ENCODE measurements at regions not wholly inside any gene's neighbourhood (a gene's known extent, or its start where the extent isn't known, plus 50 kb on each side); places are given as distances from the start of the nearest gene placed in this dataset.

- no peak for DNase-seq (ENCODE audit: low spot score)
These were observed 101.1 kb downstream of the RFLNA start for GRCh38 chr12:124395986-124396385.

- DNase-seq (ENCODE audit: low spot score) = no peak
These were observed 100.4 kb downstream of the RFLNA start for GRCh38 chr12:124395284-124395752.

GRCh38 chr12:124394462-124395128 is 99.7 kb downstream of the RFLNA start:
- no peak for DNase-seq (ENCODE audit: low spot score)

- no peak for DNase-seq (ENCODE audit: low spot score)
These were observed 98.9 kb downstream of the RFLNA start for GRCh38 chr12:124393831-124394230.

- DNase-seq (ENCODE audit: low spot score) = no peak
These were observed 98.5 kb downstream of the RFLNA start for GRCh38 chr12:124393414-124393790.

- DNase-seq (ENCODE audit: low spot score) = no peak
These were observed 97.9 kb downstream of the RFLNA start for GRCh38 chr12:124392667-124393413.

- no peak for DNase-seq (ENCODE audit: low spot score)
These were observed 97.4 kb downstream of the RFLNA start for GRCh38 chr12:124392271-124392666.

GRCh38 chr12:124391340-124392261 is 96.7 kb downstream of the RFLNA start:
- no peak for DNase-seq (ENCODE audit: low spot score)

- DNase-seq (ENCODE audit: low spot score) = no peak
These were observed 95.7 kb downstream of the RFLNA start for GRCh38 chr12:124390442-124391097.

- DNase-seq (ENCODE audit: low spot score) = no peak
These were observed 95.0 kb downstream of the RFLNA start for GRCh38 chr12:124389725-124390441.

- no peak for DNase-seq (ENCODE audit: low spot score)
These were observed 94.3 kb downstream of the RFLNA start for GRCh38 chr12:124389138-124389724.

GRCh38 chr12:124388679-124389137 is 93.8 kb downstream of the RFLNA start:
- no peak for DNase-seq (ENCODE audit: low spot score)

- no peak for DNase-seq (ENCODE audit: low spot score)
These were observed 93.3 kb downstream of the RFLNA start for GRCh38 chr12:124388038-124388671.

- DNase-seq (ENCODE audit: low spot score) = no peak
These were observed 92.6 kb downstream of the RFLNA start for GRCh38 chr12:124387528-124387911.

- no peak for DNase-seq (ENCODE audit: low spot score)
These were observed 92.0 kb downstream of the RFLNA start for GRCh38 chr12:124386661-124387527.

GRCh38 chr12:124386059-124386458 is 91.2 kb downstream of the RFLNA start:
- no peak for DNase-seq (ENCODE audit: low spot score)

- no peak for DNase-seq (ENCODE audit: low spot score)
These were observed 90.5 kb downstream of the RFLNA start for GRCh38 chr12:124385219-124385969.

- DNase-seq (ENCODE audit: low spot score) = no peak
These were observed 89.5 kb downstream of the RFLNA start for GRCh38 chr12:124384299-124384894.

Measured in hematopoietic multipotent progenitor cell treated with erythropoietin and hydrocortisone succinate and interleukin-3 and kit ligand, for 17 days (in vitro differentiated cells).